ENCODE measurements at regions not wholly inside any gene's neighbourhood (a gene's known extent, or its start where the extent isn't known, plus 50 kb on each side); places are given as distances from the start of the nearest gene placed in this dataset.

DNA sequence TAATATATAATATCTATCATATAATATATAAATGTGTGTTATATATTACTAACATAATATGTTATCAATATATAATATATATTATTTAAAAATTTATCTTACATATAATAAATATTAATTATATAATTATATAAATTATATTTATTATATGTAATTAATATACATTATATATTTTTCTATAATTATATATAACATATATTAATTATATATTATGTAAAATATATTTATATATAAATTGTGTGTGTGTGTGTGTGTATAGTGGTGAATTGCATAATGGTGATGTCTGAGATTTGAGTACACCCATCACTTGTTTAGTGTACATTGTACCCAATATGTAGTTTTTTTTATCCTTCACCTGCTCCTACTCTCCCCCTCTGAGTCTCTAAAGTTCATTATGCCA lies 205.9 kb upstream of the KCNG1 start:
- Mint-ChIP-seq H3K9me3 (no peaks in the 10 kb centered on the region), H3K4me3 (no peak overlapping the region), H3K27ac (no peak overlapping the region), H3K27me3 (ENCODE audit: low read depth) (peaks cover 3% of the 10 kb centered on the region), H3K36me3 (ENCODE audit: low read depth) (no peaks in the 10 kb centered on the region), H3K4me1 (ENCODE audit: low read depth) (no peaks in the 10 kb centered on the region)

DNA sequence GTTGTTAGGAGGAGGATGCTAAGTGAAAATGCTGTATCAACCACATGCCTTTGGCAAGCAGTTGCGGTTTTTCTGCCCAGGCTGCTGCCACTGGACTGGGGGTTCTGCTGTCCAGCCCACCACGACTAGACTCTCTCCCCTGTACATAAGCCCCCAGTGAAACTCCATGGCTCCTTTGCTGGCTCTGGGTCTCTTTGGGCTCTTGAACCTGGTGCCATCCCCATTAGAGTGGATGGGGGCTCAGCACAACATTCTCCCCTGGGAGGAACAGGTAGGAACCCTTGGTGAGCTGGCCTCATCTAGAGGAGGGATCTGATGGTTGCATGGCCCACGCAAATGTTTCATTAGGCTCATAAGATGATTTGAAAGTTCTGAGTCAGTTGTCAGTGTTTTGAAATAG lies 204.8 kb upstream of the KCNG1 start:
- no peak overlapping the region for H3K4me3 Mint-ChIP-seq
- H3K27ac Mint-ChIP-seq: no peak overlapping the region
- peaks cover 12% of the 10 kb centered on the region for H3K27me3 Mint-ChIP-seq (ENCODE audit: low read depth)
- H3K36me3 Mint-ChIP-seq (ENCODE audit: low read depth): no peaks in the 10 kb centered on the region
- H3K9me3 Mint-ChIP-seq: no peaks in the 10 kb centered on the region
- H3K4me1 Mint-ChIP-seq (ENCODE audit: low read depth): no peaks in the 10 kb centered on the region

DNA sequence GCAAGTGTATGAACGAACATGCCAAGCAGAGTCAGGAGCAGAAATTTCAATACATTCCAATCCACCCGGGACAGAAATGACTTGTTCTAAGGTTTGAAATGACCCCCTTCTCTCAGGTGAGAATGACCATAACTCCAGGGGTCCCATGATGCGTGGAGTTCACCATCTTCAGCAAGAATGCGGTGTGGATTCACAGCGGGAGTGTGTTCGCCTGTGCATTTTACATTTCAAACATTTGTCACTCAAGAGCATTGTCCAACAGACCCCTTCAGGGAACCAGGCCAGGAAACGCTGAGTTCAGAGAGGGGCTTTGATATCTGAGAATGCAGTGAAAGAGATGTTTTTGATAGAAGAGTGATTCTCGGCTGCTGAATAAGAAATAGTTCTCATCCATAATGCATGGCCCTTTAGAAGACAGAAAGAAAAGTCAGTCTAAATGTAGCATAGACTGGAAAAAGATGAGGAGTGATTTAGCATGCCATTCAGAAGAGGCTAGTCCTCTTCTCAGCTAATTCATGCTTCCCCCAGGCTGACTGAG lies 200.3 kb upstream of the KCNG1 start:
- Mint-ChIP-seq H3K4me1 (ENCODE audit: low read depth) (peaks cover 11% of the 10 kb centered on the region), H3K36me3 (ENCODE audit: low read depth) (no peaks in the 10 kb centered on the region), H3K27ac (no peak overlapping the region), H3K4me3 (no peak overlapping the region), H3K27me3 (ENCODE audit: low read depth) (peaks cover 38% of the 10 kb centered on the region), H3K9me3 (no peaks in the 10 kb centered on the region)

DNA sequence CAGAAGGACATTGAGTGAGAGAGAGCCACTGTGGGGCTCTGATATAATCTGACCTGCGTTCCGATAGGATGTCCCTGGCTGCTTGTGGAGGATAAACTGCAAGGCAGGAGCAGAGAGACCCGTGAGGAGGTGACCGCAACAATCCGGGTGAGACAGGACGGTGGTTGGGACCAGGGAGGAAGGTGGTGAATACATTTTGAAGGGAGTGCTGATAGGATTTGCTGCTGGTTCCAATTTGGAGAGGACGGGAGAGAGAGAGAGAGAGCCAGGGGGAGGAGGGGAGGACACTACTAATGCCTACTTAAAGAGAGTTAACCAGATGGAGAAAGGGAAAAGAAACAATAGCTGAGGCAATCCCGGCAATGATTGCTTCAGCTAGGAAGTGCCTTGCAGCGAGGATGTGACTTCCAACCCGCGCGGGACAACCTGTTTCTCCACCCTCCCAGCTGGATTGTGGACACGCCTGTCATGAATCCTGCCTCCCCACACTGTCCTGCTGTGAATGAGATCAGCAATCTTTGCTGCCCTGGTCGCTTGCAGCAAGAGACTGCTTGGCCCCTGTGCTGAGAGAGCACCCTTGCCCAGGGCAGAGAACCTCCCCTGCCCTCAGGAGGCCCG lies 199.0 kb upstream of the KCNG1 start:
- Mint-ChIP-seq H3K4me3 (no peak overlapping the region), H3K4me1 (ENCODE audit: low read depth) (peaks cover 11% of the 10 kb centered on the region), H3K27ac (peak overlapping the region; percentile 10), H3K36me3 (ENCODE audit: low read depth) (no peaks in the 10 kb centered on the region), H3K27me3 (ENCODE audit: low read depth) (peaks cover 43% of the 10 kb centered on the region), H3K9me3 (peaks cover 6% of the 10 kb centered on the region)

DNA sequence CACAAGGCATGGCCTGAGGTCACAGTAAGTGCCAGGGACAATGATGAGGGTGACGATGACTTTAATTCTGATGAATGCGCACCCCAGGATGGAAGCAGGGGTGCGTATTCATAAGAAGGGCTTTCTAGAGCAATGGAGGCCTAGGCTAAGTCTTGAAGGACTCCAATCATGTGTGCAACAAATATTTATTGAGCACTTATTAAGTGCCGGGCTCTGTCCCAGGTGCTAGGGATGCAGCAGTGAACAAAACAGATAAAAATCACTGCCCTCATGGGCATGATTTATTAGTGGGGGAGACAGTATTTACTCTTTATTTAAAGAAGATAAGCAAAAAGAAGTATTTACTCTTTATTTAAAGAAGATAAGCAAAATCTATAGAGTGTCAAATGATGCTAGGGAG lies 198.2 kb upstream of the KCNG1 start:
- Mint-ChIP-seq H3K4me3 (peak overlapping the region; percentile 8), H3K4me1 (ENCODE audit: low read depth) (peaks cover 11% of the 10 kb centered on the region), H3K9me3 (peaks cover 13% of the 10 kb centered on the region), H3K36me3 (ENCODE audit: low read depth) (no peaks in the 10 kb centered on the region), H3K27ac (no peak overlapping the region), H3K27me3 (ENCODE audit: low read depth) (peaks cover 46% of the 10 kb centered on the region)

DNA sequence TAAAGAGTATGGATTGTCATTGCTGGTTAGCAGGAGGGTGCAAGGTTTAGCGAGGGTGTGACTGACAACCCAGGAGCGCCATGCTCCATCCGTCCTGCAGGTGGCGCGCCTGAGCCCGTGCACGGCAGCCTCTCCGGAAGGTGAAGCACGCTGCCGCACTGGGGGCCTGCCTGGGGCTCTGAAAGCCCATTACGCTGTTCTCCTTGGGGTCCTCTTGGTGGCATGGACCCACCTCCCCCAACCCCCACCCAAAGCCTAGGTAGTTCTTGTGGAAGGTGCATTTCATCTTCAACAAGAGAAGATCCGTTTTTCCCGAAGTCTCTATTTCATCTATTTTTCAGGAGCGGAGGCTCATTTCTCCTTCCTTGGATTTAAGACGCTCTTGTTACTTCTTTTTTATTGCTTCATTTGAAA lies 197.4 kb upstream of the KCNG1 start:
- Mint-ChIP-seq H3K36me3 (ENCODE audit: low read depth) (no peaks in the 10 kb centered on the region), H3K4me3 (no peak overlapping the region), H3K9me3 (peaks cover 13% of the 10 kb centered on the region), H3K27ac (no peak overlapping the region), H3K27me3 (ENCODE audit: low read depth) (peaks cover 46% of the 10 kb centered on the region), H3K4me1 (ENCODE audit: low read depth) (peaks cover 11% of the 10 kb centered on the region)

DNA sequence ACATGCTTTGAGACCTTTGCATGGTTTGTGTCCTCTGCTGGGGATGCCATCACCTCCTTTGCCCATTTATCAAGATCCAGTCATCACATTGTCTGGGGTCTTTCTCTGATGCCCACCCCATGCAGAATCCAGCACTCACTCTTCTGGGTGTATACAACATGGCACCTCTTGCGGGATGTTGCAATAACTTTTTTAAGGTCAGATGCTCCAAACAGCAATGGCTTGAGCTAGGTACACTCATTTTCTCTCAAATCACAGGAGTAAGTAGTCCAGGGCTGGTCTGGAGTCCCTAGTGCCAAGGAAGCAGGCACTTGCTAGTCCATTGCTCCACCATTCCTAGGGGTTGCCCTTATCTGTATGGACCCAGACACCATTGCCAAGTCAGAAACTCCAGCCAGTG lies 196.6 kb upstream of the KCNG1 start:
- peaks cover 46% of the 10 kb centered on the region for H3K27me3 Mint-ChIP-seq (ENCODE audit: low read depth)
- peaks cover 13% of the 10 kb centered on the region for H3K9me3 Mint-ChIP-seq
- H3K4me1 Mint-ChIP-seq (ENCODE audit: low read depth): peaks cover 11% of the 10 kb centered on the region
- no peaks in the 10 kb centered on the region for H3K36me3 Mint-ChIP-seq (ENCODE audit: low read depth)
- H3K27ac Mint-ChIP-seq: no peak overlapping the region
- no peak overlapping the region for H3K4me3 Mint-ChIP-seq

DNA sequence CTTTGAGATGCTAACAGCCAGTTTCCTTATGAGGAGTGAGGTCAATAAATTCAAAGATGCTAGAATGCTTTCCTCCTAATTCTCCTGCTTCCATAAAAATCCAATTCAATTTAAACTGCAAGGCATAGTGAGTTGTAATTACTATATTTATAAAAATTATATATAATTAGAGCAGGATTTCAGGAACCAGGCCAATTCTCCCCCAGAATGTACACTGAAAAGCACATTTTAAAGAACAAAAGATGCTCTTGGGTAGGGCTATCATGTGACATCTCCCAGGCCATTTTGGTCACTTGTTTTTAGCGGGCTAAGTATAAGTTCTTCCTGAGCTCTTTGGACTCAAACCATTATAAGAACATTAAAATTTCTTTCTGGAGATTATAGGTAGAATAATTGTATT lies 195.7 kb upstream of the KCNG1 start:
- Mint-ChIP-seq H3K27me3 (ENCODE audit: low read depth) (peaks cover 49% of the 10 kb centered on the region), H3K4me3 (no peak overlapping the region), H3K9me3 (peaks cover 13% of the 10 kb centered on the region), H3K36me3 (ENCODE audit: low read depth) (no peaks in the 10 kb centered on the region), H3K4me1 (ENCODE audit: low read depth) (peaks cover 11% of the 10 kb centered on the region), H3K27ac (no peak overlapping the region)

DNA sequence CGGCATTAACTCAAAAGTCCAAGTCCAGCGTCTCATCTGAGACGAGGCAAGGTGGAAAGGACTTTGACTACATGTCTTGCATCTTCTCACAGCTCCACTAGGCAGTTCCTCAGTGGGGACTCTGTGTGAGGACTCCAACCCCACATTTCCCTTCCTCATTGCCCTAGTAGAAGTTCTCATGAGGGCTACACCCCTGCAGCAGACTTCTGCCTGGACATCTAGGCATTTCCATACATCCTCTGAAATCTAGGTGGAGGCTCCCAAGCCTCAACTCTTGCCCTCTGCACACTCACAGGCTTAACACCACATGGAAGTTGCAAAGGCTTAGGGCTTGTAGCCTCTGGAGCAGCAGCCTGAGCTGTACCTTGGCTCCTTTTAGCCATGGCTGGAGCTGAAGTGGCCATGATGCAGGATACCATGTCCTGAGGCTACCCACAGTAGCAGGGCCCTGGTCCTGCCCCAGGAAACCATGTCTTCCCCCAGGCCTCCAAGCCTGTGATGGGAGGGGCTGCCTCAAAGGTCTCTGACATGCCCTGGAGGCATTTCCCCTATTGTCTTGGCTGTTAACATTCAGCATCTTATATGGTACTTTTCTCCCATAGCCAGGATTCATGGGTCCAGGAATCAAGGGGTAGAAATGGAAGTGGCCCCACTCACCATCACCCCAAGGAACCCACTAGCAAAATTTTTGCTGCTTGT lies 194.6 kb upstream of the KCNG1 start:
- peaks cover 40% of the 10 kb centered on the region for H3K27me3 Mint-ChIP-seq (ENCODE audit: low read depth)
- H3K4me3 Mint-ChIP-seq: no peak overlapping the region
- H3K9me3 Mint-ChIP-seq: peaks cover 13% of the 10 kb centered on the region
- H3K36me3 Mint-ChIP-seq (ENCODE audit: low read depth): no peaks in the 10 kb centered on the region
- H3K27ac Mint-ChIP-seq: no peak overlapping the region
- peaks cover 11% of the 10 kb centered on the region for H3K4me1 Mint-ChIP-seq (ENCODE audit: low read depth)

DNA sequence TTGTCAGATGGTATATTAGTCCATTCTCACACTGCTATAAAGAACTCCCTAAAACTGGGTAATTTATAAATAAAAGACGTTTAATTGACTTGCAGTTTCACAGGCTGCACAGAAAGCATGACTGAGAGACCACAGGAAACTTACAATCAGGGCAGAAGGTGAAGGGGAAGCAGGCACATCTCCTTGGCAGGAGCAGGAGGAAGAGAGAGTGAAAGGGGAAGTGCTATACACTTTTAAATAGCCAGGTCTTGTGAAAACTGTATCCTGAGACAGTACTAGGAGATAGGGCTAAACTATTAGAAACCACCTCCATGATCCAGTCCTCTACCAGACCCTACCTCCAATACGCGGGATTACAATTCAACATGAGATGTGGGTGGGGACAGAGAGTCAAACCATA lies 193.9 kb upstream of the KCNG1 start:
- H3K27me3 Mint-ChIP-seq (ENCODE audit: low read depth): peaks cover 39% of the 10 kb centered on the region
- H3K4me1 Mint-ChIP-seq (ENCODE audit: low read depth): peaks cover 11% of the 10 kb centered on the region
- peaks cover 13% of the 10 kb centered on the region for H3K9me3 Mint-ChIP-seq
- H3K4me3 Mint-ChIP-seq: no peak overlapping the region
- no peak overlapping the region for H3K27ac Mint-ChIP-seq
- H3K36me3 Mint-ChIP-seq (ENCODE audit: low read depth): no peaks in the 10 kb centered on the region

DNA sequence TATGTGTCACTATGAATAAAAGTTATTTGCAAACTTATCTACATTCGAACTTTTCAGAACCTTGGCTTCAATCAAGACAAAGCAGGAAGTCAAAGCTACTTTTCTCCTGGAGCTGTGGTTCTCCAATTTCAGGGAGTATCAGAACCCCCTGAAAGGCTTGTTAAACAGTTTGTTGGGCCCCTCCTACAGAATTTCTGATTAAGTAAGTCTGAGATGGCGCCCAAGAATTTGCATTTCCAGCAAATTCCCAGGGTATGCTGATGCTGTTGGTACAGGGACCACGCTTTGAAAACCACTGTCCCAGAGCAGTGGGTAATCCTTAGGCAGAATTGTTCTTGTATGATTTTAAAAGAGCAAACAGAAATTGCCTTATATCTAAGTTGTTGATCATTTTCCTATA lies 189.9 kb upstream of the KCNG1 start:
- H3K9me3 Mint-ChIP-seq: peaks cover 13% of the 10 kb centered on the region
- H3K27me3 Mint-ChIP-seq (ENCODE audit: low read depth): peaks cover 38% of the 10 kb centered on the region
- H3K36me3 Mint-ChIP-seq (ENCODE audit: low read depth): no peaks in the 10 kb centered on the region
- H3K4me3 Mint-ChIP-seq: no peak overlapping the region
- H3K4me1 Mint-ChIP-seq (ENCODE audit: low read depth): no peaks in the 10 kb centered on the region
- no peak overlapping the region for H3K27ac Mint-ChIP-seq

DNA sequence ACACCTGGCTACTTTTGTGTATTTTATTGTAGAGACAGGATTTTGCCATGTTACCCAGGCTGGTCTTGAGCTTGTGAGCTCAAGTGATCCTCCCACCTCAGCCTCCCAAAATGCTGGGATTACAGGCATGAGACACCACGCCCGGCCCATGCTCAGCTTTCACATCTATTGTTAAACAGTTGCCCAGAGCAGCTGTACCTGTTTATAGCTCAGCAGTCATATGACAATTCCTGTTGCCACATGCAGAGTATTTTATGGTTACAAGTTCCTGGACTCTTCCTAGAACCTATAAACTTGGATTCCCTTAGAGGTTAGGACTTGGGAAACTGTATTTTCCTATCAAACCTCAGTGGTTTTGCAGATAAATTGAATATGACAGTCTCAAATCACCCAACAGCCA lies 188.3 kb upstream of the KCNG1 start:
- Mint-ChIP-seq H3K4me1 (ENCODE audit: low read depth) (no peaks in the 10 kb centered on the region), H3K4me3 (no peak overlapping the region), H3K27me3 (ENCODE audit: low read depth) (peaks cover 40% of the 10 kb centered on the region), H3K36me3 (ENCODE audit: low read depth) (no peaks in the 10 kb centered on the region), H3K9me3 (no peaks in the 10 kb centered on the region), H3K27ac (no peak overlapping the region)

DNA sequence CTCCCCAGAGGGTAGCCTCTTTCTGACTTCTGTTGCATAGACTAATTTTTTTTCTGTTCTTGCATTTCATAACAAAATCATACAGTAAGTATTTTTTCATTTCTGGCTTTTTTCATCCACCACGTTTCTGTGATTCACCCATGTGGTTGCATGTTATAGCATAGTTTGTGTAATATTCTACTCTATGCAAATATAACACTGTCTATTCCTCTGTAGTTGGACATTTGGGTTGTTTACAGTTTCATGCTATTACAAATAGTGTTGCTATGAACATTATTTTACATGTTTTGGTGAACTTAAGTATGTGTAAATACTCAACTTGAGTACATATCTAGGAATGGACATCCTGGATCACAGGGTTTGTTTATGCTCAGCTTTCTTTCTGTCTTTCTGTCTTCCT lies 187.2 kb upstream of the KCNG1 start:
- H3K27ac Mint-ChIP-seq: no peak overlapping the region
- no peaks in the 10 kb centered on the region for H3K36me3 Mint-ChIP-seq (ENCODE audit: low read depth)
- peaks cover 40% of the 10 kb centered on the region for H3K27me3 Mint-ChIP-seq (ENCODE audit: low read depth)
- H3K4me3 Mint-ChIP-seq: no peak overlapping the region
- H3K4me1 Mint-ChIP-seq (ENCODE audit: low read depth): no peaks in the 10 kb centered on the region
- no peaks in the 10 kb centered on the region for H3K9me3 Mint-ChIP-seq

DNA sequence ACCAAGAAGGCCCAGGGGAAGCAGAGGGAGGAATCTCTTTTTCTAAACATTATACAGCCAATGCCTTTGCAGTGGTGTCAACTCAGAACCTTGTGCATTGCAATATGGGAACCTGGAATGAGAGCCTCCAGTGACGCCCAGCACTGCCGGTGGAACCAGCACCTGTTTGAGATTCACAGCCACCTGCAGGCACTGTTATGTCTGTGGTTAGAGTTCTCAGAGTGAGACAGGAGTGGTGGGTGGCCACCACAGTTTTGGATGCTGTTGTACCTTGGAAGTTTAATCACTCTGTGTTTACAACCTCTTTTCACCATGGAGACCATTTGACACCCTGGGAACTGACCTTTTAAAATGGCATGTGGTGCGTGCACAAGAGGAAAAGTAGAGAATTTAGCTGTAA lies 185.3 kb upstream of the KCNG1 start:
- H3K36me3 Mint-ChIP-seq (ENCODE audit: low read depth): no peaks in the 10 kb centered on the region
- H3K4me1 Mint-ChIP-seq (ENCODE audit: low read depth): no peaks in the 10 kb centered on the region
- no peak overlapping the region for H3K27ac Mint-ChIP-seq
- no peak overlapping the region for H3K4me3 Mint-ChIP-seq
- H3K9me3 Mint-ChIP-seq: no peaks in the 10 kb centered on the region
- H3K27me3 Mint-ChIP-seq (ENCODE audit: low read depth): peaks cover 37% of the 10 kb centered on the region

DNA sequence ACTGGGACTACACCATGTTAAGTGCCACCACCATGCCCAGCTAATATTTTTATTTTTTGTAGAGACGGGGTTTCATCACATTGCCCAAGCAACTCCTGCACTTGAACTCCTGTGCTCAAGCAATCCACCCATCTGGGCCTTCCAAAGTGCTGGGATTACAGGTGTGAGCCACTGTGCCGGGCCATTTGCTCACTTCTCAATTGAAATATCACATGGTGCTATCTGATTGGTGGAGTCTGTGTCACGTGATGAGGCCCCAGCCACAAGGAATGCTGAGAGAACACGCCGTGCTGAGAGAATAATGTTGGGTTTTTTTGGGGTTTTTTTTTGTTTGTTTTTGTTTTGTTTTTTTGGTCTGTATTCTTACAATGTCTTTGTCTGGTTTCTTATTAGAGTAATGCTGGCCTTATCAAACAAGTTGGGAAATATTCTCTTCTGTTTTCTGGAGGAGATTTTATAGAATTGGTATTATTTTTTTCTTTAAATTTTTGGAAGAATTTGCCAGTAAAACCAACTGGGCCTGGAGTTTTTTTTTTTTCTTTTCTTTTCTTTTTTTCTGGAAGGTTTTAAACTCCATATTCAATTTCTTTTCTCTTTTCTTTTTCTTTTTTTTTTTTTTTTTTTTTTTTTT lies 183.2 kb upstream of the KCNG1 start:
- no peaks in the 10 kb centered on the region for H3K9me3 Mint-ChIP-seq
- H3K4me1 Mint-ChIP-seq (ENCODE audit: low read depth): no peaks in the 10 kb centered on the region
- H3K27me3 Mint-ChIP-seq (ENCODE audit: low read depth): peaks cover 29% of the 10 kb centered on the region
- H3K27ac Mint-ChIP-seq: no peak overlapping the region
- H3K36me3 Mint-ChIP-seq (ENCODE audit: low read depth): no peaks in the 10 kb centered on the region
- H3K4me3 Mint-ChIP-seq: no peak overlapping the region

Measured in T-helper 1 cell treated with Interleukin-12 subunit alpha and Interleukin-12 subunit beta and Interleukin-4 antibody, amounts not matched to agents 30 μg/mL and 1 μg/mL, for 36 hours (primary cell).